GM12878 (cell line): ENCODE measurements at regions not wholly inside any gene's neighbourhood (a gene's known extent, or its start where the extent isn't known, plus 50 kb on each side); places are given as distances from the start of the nearest gene placed in this dataset.

Experiments
- ATAC-seq: fragments of 200-7000 bp; cut with Tn5 transposase; 3 replicates; pipeline ENCODE4 v1.9.1; 2020; ENCODE audit warnings: mild to moderate bottlenecking, moderate library complexity
- BruUV-seq: library from RNA; stranded (reverse); fragments of 400-500 nt; replicated peaks from 2 replicates; lab custom pipeline; 2021; lab: Mats Ljungman, UMichigan
- CTCF ChIA-PET: fragments of 300-600 bp; sonication (Branson Sonifier 250); formaldehyde crosslinking; extraction: SDS; loops from one replicate; lab custom pipeline; 2021; ENCODE audit warnings: inconsistent platforms; lab: Yijun Ruan, JAX
- POLR2A ChIA-PET: fragments of 350-600 bp; formaldehyde crosslinking; extraction: SDS; loops from one replicate; lab custom pipeline; 2021; ENCODE audit warnings: inconsistent platforms; lab: Charles Lee
- RAD21 ChIA-PET: fragments of 300-600 bp; sonication (Branson Sonifier 250); formaldehyde crosslinking; loops from one replicate; lab custom pipeline; 2023; ENCODE audit warnings: antibody characterized with exemption; ENCODE audit not compliant: unreplicated experiment; lab: Charles Lee
- SMC1A ChIA-PET: fragments of 300-600 bp; sonication (Branson Sonifier 250); formaldehyde crosslinking; loops from one replicate; lab custom pipeline; 2023; ENCODE audit not compliant: unreplicated experiment, uncharacterized antibody; lab: Charles Lee
- DNase-seq: peaks from one replicate; pipeline ENCODE4 v3.0.0-alpha.2; 2011; ENCODE audit warnings: low read depth, low spot score
- FAIRE-seq: peaks from 3 replicates; lab custom pipeline; 2011; peaks lifted over from hg19 to GRCh38; lab: Jason Lieb, UNC
- H2AFZ ChIP-seq: 2 replicates; pipeline ENCODE4 v1.6.0; 2011; ENCODE audit warnings: low read depth, low read length, control low read depth; ENCODE audit not compliant: control insufficient read depth
- H3K27ac ChIP-seq: 2 replicates; pipeline ENCODE4 v1.5.1; 2011; ENCODE audit warnings: control low read depth; ENCODE audit not compliant: control insufficient read depth, insufficient read depth
- H3K27me3 ChIP-seq, 2 experiments: replicated peaks in 1 of 2; 2 replicates each; pipeline versions ENCODE4 v1.6.0 to v1.6.1; 2011; ENCODE audit warnings: low read length in 1 of 2; ENCODE audit not compliant: control insufficient read depth in 2 of 2, insufficient read depth in 2 of 2
- H3K36me3 ChIP-seq, 2 experiments: 2 replicates each; pipeline ENCODE4 v1.5.1; 2011; ENCODE audit warnings: low read length in 1 of 2; ENCODE audit not compliant: control insufficient read depth in 2 of 2, insufficient read depth in 2 of 2
- H3K4me1 ChIP-seq: 2 replicates; pipeline ENCODE4 v1.6.1; 2011; ENCODE audit warnings: mild to moderate bottlenecking, low read length, moderate library complexity, mixed read lengths; ENCODE audit not compliant: control insufficient read depth, insufficient read depth
- H3K4me2 ChIP-seq: 2 replicates; pipeline ENCODE4 v1.6.0; 2011; ENCODE audit warnings: control low read depth; ENCODE audit not compliant: control insufficient read depth, insufficient read depth
- H3K4me3 ChIP-seq: fragments of 200-600 bp; sonication (generic); 2 replicates; pipeline ENCODE4 v1.5.1; 2016
- H3K79me2 ChIP-seq: 2 replicates; pipeline ENCODE4 v1.6.0; 2011; ENCODE audit warnings: low read length; ENCODE audit not compliant: control insufficient read depth, insufficient read depth
- H3K9ac ChIP-seq: 2 replicates; pipeline ENCODE4 v1.8.0; 2011; ENCODE audit warnings: low read length, control low read depth, mixed read lengths; ENCODE audit not compliant: control insufficient read depth, insufficient read depth
- H3K9me3 ChIP-seq: replicated peaks from 3 replicates; pipeline ENCODE4 v1.5.1; 2011; ENCODE audit warnings: mild to moderate bottlenecking, low read length; ENCODE audit not compliant: control insufficient read depth, insufficient read depth
- H4K20me1 ChIP-seq: 2 replicates; pipeline ENCODE4 v1.6.0; 2011; ENCODE audit not compliant: control insufficient read depth, insufficient read depth
- BMI1 ChIP-seq: fragments of 450-650 bp; IDR thresholded peaks from 2 replicates; pipeline ENCODE4 v1.6.1; 2016; ENCODE audit warnings: mild to moderate bottlenecking, moderate library complexity, borderline replicate concordance
- EED ChIP-seq: sonication (generic); IDR thresholded peaks from 2 replicates; pipeline ENCODE4 v1.6.1; 2016; ENCODE audit warnings: antibody characterized with exemption, low read depth
- ESRRA ChIP-seq: IDR thresholded peaks from 2 replicates; pipeline ENCODE4 v1.6.1; 2012; ENCODE audit warnings: mild to moderate bottlenecking, low read length, improper control_type of control experiment
- IKZF1 ChIP-seq: fragments of 450-650 bp; conservative IDR thresholded peaks from 2 replicates; pipeline ENCODE4 v1.6.1; 2017; ENCODE audit warnings: antibody characterized with exemption, mild to moderate bottlenecking
- MTA3 ChIP-seq: IDR thresholded peaks from 2 replicates; pipeline ENCODE4 v1.6.1; 2012; ENCODE audit warnings: low read length, inconsistent platforms, borderline replicate concordance
- NFXL1 ChIP-seq: fragments of 450-650 bp; IDR thresholded peaks from 2 replicates; pipeline ENCODE4 v1.6.1; 2017; ENCODE audit warnings: antibody characterized with exemption, mild to moderate bottlenecking, borderline replicate concordance
- RB1 ChIP-seq: fragments of 450-650 bp; formaldehyde crosslinking; IDR thresholded peaks from 2 replicates; pipeline ENCODE4 v1.6.1; 2017; ENCODE audit warnings: mild to moderate bottlenecking, borderline replicate concordance
- TCF7 ChIP-seq: IDR thresholded peaks from 2 replicates; pipeline ENCODE4 v1.6.1; 2014; ENCODE audit warnings: antibody characterized with exemption, borderline replicate concordance
- ZNF622 ChIP-seq: fragments of 450-650 bp; IDR thresholded peaks from 2 replicates; pipeline ENCODE4 v1.6.1; 2017; ENCODE audit warnings: mild to moderate bottlenecking, inconsistent platforms
- WGBS: methylation state at CpG from one replicate; pipeline ENCODE4 v1.1.6; 2016; ENCODE audit warnings: low lambda C conversion rate; ENCODE audit not compliant: insufficient replicate concordance, insufficient coverage; ENCODE audit errors: missing lambda C conversion rate; 5-methylcytosine and 5-hydroxymethylcytosine counted together
- in situ Hi-C: fragments of 300-500 bp; cut with MboI; formaldehyde crosslinking; loops from 9 replicates; pipeline ENCODE4 v1.14.3; 2018; ENCODE audit warnings: mixed read lengths
- intact Hi-C: fragments of 100-400 bp; cut with micrococcal nuclease; formaldehyde crosslinking; loops from one replicate; pipeline ENCODE4 v1.14.2; 2022; ENCODE audit not compliant: unreplicated experiment

GRCh38 chr1:96296991-96297390, 424.6 kb upstream of the PTBP2 start:
- no peak for ATAC-seq
- TF ChIP-seq EED, result no peak
- TF ChIP-seq IKZF1, result no peak
- TF ChIP-seq TCF7, result no peak
- no peak for TF ChIP-seq BMI1
- TF ChIP-seq ESRRA, result no peak
- no peak for TF ChIP-seq RB1
- TF ChIP-seq ZNF622, result no peak
- no peak for TF ChIP-seq MTA3
- TF ChIP-seq, all 136 proteins: peak for 0
- H3K4me3 ChIP-seq, result no peak overlapping the region

GRCh38 chr1:96306809-96307560, 414.6 kb upstream of the PTBP2 start:
- no peak overlapping the region for H3K4me3 ChIP-seq
- no peak for DNase-seq
- no peak for TF ChIP-seq NFXL1
- TF ChIP-seq, all 136 proteins: peak for 0
- H3K36me3 ChIP-seq, result no peaks in the 10 kb centered on the region
- intact Hi-C loops, result no loop called here
- no peak overlapping the region for H3K4me2 ChIP-seq
- H2AFZ ChIP-seq, result no peak overlapping the region
- H3K9me3 ChIP-seq, result no peaks in the 10 kb centered on the region
- H4K20me1 ChIP-seq, result no peaks in the 10 kb centered on the region
- ATAC-seq (no peak), FAIRE-seq (no peak)
- in situ Hi-C loops, result no loop called here
- no peaks in the 10 kb centered on the region for H3K79me2 ChIP-seq
- ChIA-PET RAD21 (no interaction called here), CTCF (no interaction called here), POLR2A (no interaction called here), SMC1A (no interaction called here)
- no peaks in the 10 kb centered on the region for H3K4me1 ChIP-seq
- H3K27ac ChIP-seq, result no peak overlapping the region
- no TSS peak for BruUV-seq
- WGBS, result 41% methylated on average over 7 of the region's 7 CpGs
- H3K27me3 ChIP-seq, result no peaks in the 10 kb centered on the region
- H3K9ac ChIP-seq, result no peak overlapping the region

More at GRCh38 chr1:96296991-96297390, 424.6 kb upstream of the PTBP2 start:
- H3K36me3 ChIP-seq, result no peaks in the 10 kb centered on the region
- FAIRE-seq, result no peak
- H3K9ac ChIP-seq, result no peak overlapping the region
- intact Hi-C loops (no loop called here), in situ Hi-C loops (no loop called here)
- DNase-seq, result no peak
- ChIA-PET RAD21 (no interaction called here), SMC1A (interaction anchor here (0.7 kb wide), 1 partner anchor 292 kb away, joined by 3 read pairs; no protein-coding TSS in a partner anchor), POLR2A (no interaction called here), CTCF (interaction anchor here (1.1 kb wide), 1 partner anchor 539 kb away, joined by 3 read pairs; no protein-coding TSS in a partner anchor)
- H3K27me3 ChIP-seq, result no peaks in the 10 kb centered on the region
- no peaks in the 10 kb centered on the region for H3K79me2 ChIP-seq
- H4K20me1 ChIP-seq, result no peaks in the 10 kb centered on the region
- no peaks in the 10 kb centered on the region for H3K9me3 ChIP-seq
- H2AFZ ChIP-seq, result no peak overlapping the region
- no TSS peak for BruUV-seq
- no peak overlapping the region for H3K27ac ChIP-seq
- 34% methylated on average over 2 of the region's 2 CpGs for WGBS
- H3K4me1 ChIP-seq, result no peaks in the 10 kb centered on the region
- no peak overlapping the region for H3K4me2 ChIP-seq
